Activated CD4-positive, alpha-beta T cell treated with anti-CD3 and anti-CD28 coated beads, Interleukin-10, Interleukin-2, amounts not matched to agents 100 ng/mL and 50 ng/mL, durations not matched to agents 16 hours and 8 hours (primary cell): ENCODE measurements at regions not wholly inside any gene's neighbourhood (a gene's known extent, or its start where the extent isn't known, plus 50 kb on each side); places are given as distances from the start of the nearest gene placed in this dataset.
"Not testable (repeated sequence)": the region's sequence is repeated elsewhere in the genome, so short reads cannot be mapped to it uniquely, and the experiment has no call there.

Source experiments
- DNase-seq: peaks from one replicate; pipeline ENCODE4 v3.0.0-alpha.2; 2020

DNA sequence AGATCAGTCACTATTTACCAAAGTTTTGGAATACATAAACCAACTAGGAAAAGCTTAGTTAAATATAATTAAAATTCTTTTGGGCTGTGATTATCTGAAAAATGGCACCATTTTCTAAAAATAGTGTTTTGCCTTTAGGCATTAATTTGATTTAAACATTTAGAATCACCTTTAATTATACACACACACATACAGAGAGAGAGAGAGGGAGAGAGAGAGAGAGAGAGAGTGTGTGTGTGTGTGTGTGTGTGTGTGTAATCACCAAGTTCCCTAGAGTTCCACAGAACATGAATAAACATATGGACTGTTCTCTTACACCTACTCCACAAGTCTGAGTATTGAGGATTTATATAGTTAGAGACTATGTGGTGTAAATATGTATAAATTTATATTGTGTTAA, 141.2 kb upstream of the ATXN1 start:
- no peak for DNase-seq

DNA sequence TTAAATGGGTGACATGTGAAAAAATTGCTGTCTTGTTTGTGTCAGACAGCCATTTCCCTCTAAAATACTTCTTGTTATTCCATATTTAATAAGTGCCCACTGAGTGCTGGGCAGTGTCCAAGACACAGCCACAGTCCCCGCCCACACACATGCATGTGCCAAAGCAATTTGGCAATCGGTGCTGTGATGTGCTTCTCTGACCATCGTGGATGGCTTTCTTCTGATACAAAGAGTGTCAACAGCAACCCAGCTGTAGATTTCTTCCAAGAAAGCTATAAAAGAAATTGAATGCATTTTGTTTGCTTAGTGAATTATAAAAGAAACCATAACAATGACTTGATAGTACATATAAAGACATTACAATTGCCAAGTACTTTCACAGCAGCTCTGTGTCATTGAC, 140.5 kb upstream of the ATXN1 start:
- DNase-seq, result no peak

GRCh38 chr6:16901306-16901705, 140.0 kb upstream of the ATXN1 start:
- no peak for DNase-seq

GRCh38 chr6:16898640-16899396, 137.6 kb upstream of the ATXN1 start:
- no peak for DNase-seq

DNA sequence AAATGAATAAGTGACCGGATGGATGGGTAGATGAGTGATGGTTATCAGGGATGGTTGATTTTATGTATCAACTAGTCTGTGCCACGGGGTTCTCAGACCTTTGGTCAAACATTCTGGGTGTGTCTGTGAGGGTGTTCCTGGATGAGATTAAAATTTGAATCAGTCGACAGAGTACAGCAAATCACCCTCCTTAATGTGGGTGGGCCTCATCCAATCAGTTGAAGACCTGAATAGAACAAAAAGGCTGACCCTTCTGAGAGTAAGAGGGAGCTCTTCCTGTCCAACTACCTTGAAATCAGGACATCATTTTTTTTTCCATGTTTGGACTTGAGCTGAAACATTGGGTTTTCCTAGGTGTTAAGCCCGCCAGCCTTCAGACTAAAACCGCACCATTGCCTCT, 136.4 kb upstream of the ATXN1 start:
- DNase-seq, result no peak

GRCh38 chr6:16894301-16894700, 133.0 kb upstream of the ATXN1 start:
- no peak for DNase-seq

DNA sequence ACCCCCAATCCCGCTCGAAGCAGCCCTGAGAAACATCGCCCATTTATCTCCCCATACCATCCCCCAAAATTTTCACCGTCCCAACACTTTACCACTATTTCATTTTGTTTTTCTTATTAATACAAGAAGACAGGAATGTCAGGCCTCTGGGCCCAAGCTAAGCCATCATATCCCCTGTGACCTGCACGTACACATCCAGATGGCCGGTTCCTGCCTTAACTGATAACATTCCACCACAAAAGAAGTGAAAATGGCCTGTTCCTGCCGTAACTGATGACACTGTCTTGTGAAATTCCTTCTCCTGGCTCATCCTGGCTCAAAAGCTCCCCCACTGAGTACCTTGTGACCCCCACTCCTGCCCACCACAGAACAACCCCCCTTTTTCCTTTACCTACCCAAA, 129.8 kb upstream of the ATXN1 start:
- DNase-seq, result not testable (repeated sequence)

- no peak for DNase-seq
Measured at GRCh38 chr6:16885411-16886160, 124.3 kb upstream of the ATXN1 start.

DNA sequence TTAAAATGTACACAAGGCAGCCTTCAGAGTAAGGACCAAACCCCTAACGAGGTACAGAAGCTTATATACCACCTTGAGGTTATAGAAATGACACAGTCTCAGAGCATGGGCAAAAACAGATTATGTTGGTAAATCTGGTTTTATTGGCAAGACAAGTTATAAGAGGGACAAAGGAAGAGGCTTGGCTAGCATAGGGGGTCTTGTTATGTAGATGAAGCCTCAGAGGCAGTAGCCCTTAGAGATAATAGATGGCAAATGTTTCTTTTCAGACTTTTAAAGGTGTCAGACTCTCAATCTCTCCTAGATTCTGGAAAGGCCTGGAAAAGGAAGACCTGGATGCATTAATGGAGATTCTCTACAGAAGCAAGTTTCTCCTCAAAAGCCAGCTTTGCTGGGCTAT, 123.3 kb upstream of the ATXN1 start:
- no peak for DNase-seq

DNA sequence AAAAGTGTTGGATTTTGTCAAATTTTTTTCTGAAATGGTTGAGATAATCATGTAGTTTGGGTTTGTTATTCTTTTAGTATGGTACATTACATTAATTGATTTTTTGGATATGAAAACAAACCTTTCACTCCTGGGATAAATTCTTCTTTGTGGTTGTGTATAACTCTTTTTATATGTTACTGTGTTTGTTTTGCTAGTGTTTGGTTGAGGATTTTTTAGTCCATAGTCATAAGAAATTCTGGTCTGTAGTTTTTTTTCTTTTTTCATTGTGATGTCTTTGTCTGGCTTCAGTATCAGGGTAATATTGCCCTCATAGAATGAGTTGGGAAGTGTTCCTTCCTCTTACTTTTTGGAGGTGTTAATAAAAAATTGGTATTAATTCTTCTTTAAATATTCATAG, 122.2 kb upstream of the ATXN1 start:
- no peak for DNase-seq

GRCh38 chr6:16882230-16882629, 121.0 kb upstream of the ATXN1 start:
- no peak for DNase-seq

- not testable (repeated sequence) for DNase-seq
Measured at GRCh38 chr6:16876852-16877251, 115.6 kb upstream of the ATXN1 start.

- no peak for DNase-seq
Measured at GRCh38 chr6:16876201-16876600, 114.9 kb upstream of the ATXN1 start.

GRCh38 chr6:16873698-16874097, 112.4 kb upstream of the ATXN1 start:
- no peak for DNase-seq

GRCh38 chr6:16872543-16873235, 111.4 kb upstream of the ATXN1 start:
- no peak for DNase-seq

GRCh38 chr6:16871047-16871446, 109.8 kb upstream of the ATXN1 start:
- no peak for DNase-seq

DNA sequence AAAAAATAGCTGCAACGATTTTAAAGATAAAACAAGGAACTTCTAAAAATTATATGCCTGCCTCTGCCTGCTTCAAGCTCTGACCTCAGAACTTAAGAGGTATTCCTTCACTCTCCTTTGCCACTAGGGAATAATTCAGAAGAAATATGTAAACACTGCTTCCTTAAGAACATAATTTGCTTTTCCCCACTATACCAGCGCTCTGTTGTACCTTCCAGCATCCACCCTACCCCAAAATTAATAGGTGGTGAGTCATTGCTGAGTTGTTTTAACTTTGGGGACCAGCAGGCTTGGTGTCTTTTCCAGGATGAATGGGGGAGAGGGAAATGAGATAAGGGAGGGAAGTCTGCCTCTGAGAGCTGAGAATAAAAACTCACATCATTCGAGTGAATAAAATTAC, 107.7 kb upstream of the ATXN1 start:
- no peak for DNase-seq

DNA sequence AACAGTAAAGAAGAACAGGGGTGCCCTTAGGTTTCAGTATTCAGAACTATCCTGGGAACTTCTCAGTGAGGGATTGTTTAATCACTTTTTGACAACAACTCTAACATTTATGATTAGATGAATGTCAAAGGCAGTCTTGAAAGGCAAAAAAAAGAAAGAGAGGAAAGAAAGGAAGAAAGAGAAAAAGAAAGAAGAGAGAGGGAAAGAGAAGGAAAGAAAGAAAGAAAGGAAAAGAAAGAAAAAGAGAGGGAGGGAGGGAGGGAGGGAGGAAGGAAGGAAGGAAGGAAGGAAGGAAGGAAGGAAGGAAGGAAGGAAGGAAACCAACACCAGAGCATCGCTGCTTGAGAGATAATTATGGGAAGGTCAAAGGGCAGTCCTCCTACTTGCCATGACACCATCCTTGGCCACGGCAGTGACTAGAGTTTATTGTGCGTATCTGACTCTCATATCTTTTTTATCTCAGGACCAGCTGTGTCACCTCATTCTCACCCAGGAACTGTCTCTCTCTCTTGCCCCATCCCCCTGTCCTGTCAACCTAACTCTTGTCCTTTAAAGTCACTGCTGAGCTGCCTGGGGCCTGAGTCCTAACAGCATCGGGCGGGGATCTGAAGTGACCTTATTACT, 96.8 kb upstream of the ATXN1 start:
- DNase-seq, result no peak

DNA sequence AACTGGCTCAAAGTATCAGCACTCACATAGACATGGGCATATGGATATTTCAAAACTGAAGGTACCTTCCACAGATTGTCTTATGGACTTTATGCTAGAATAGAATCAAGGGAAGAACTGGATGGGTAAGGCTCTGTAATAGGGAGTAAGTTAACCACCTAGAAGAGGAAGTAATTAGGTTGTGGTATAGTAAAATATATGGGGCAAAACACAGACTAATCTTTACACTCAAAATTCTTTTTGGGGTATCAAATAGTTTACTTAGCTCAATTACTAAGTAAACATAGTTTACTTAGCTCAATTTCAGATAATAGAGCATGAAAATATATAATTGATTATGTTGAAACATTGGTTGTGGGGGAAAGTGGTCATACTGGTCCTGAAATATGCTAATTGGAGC, 94.2 kb upstream of the ATXN1 start:
- no peak for DNase-seq

GRCh38 chr6:16854986-16855385, 93.7 kb upstream of the ATXN1 start:
- peak; percentile 64 for DNase-seq

DNA sequence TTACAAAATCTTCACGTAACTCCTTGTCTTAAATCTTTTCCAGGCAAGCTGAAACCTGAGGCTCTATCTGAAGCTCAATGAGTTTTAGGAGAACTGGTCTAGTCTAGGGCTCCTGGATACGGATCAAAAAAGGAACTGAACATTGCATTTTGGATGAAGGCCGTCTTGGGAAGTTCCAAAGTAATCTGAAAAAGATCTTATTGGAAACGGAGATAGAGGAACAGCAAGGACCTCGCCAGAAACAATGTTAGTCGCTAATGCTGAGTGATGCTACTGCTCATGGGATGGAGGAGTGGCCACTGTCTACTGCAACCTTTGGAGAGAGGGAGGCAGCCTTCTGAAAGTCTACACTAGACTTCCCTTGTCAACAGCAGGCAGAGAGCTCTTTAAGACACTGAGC, 91.4 kb upstream of the ATXN1 start:
- DNase-seq, result no peak

DNA sequence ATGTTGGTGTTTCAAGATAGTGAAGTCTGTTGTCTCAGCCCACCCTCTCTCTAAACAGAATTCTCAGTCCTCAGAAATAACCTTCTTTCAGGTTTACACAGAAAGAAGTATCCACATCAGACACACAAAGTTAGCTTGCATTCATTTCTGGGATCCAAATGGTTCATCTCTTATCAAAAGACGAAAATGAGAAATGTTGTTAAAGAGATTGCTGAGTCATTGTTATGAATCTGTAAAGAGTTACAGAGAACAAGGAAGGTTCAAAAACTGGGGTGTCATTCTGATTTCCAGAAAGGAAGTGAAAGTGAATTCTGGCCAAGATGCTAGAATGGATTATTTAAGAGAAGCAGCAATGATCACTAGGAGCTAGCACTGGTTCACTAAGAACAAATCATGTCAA, 90.5 kb upstream of the ATXN1 start:
- DNase-seq, result peak; percentile 54

- no peak for DNase-seq
Measured at GRCh38 chr6:16851044-16851540, 89.8 kb upstream of the ATXN1 start.
